Testis (tissue), 2 donors: ENCODE measurements at regions not wholly inside any gene's neighbourhood (a gene's known extent, or its start where the extent isn't known, plus 50 kb on each side); places are given as distances from the start of the nearest gene placed in this dataset.

ENCODE experiments used
- DNase-seq: peaks from one replicate; pipeline ENCODE4 v3.0.0-alpha.2; 2019
- H3K27ac ChIP-seq, 2 donors: fragments of 200-600 bp; sonication (generic); one replicate each; pipeline ENCODE4 v1.5.1; 2019
- H3K27me3 ChIP-seq: fragments of 200-600 bp; sonication (generic); one replicate; pipeline ENCODE4 v1.5.1; 2019
- H3K36me3 ChIP-seq: fragments of 200-600 bp; sonication (generic); one replicate; pipeline ENCODE4 v1.5.1; 2017; ENCODE audit warnings: low read depth; ENCODE audit errors: missing control alignments
- H3K4me1 ChIP-seq: fragments of 200-600 bp; sonication (generic); one replicate; pipeline ENCODE4 v1.5.1; 2019
- H3K4me3 ChIP-seq, 2 donors: fragments of 200-600 bp; sonication (generic); one replicate each; pipeline ENCODE4 v1.5.1; 2017 to 2019
- H3K9me3 ChIP-seq: fragments of 200-600 bp; sonication (generic); one replicate; pipeline ENCODE4 v1.5.1; 2017
- POLR2A ChIP-seq: fragments of 450-650 bp; IDR thresholded peaks from one replicate; pipeline ENCODE4 v1.6.1; 2017; ENCODE audit warnings: antibody characterized with exemption, mild to moderate bottlenecking, moderate library complexity
- WGBS, 2 donors: methylation state at CpG; one replicate each; pipeline ENCODE4 v1.1.5; 2018; 5-methylcytosine and 5-hydroxymethylcytosine counted together
- intact Hi-C: fragments of 100-400 bp; cut with DNase I; formaldehyde crosslinking; loops from one replicate; pipeline ENCODE4 v1.15.1; 2023; ENCODE audit warnings: low total_unique reads
- TF ChIP-seq, protein P1 (sequence below), 3 experiments: fragments of 450-650 bp in 2 of 3; fragments of 200-600 bp in 1 of 3; sonication (generic) in 1 of 3; IDR thresholded peaks; one replicate each; pipeline ENCODE4 v1.5.1; 2016 to 2019; ENCODE audit warnings: antibody characterized with exemption in 3 of 3, mild to moderate bottlenecking in 2 of 3, moderate library complexity in 1 of 3

DNA sequence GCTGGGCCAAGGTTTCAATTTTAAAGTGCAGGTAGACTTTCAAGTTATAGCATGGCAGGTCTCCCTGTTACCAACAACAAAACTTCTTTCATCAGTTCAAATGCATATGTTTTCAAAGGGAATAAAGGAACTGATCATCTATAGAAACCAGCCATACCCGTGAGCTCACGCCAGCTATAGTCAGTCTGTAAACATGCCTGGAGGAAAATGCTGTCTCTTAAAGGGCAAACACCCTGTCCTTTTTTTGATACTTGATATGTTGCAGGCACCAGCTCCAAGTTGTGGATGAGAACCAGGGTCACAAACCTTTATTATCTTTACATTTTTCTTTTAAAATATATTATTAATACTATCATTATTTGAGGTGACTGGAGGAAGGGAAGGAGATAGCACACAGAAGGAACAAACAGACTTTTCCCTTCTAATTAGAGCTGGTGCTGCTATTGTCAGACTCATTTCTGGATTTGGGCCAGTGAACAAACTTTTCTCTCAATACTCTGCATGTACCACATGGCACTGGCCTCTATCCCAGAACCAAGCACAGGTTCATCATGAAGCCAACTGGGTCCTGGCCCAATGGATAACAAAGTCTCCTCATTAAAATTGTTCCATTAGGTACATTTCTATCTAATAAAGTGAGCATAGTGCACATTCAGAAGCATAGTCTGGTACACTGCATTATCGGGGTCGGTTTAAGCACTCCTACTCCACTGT is 1102.4 kb downstream of the SORCS3 start:
- no peaks in the 10 kb centered on the region for H3K9me3 ChIP-seq
- no peaks in the 10 kb centered on the region for H3K27me3 ChIP-seq
- H3K4me3 ChIP-seq = no peak overlapping the region
- intact Hi-C loops = no loop called here
- no peaks in the 10 kb centered on the region for H3K36me3 ChIP-seq
- 44 to 52% methylated on average over 4 of the region's 4 CpGs for WGBS, 2 donors
- H3K27ac ChIP-seq = no peak overlapping the region
- TF ChIP-seq, protein P1, sequence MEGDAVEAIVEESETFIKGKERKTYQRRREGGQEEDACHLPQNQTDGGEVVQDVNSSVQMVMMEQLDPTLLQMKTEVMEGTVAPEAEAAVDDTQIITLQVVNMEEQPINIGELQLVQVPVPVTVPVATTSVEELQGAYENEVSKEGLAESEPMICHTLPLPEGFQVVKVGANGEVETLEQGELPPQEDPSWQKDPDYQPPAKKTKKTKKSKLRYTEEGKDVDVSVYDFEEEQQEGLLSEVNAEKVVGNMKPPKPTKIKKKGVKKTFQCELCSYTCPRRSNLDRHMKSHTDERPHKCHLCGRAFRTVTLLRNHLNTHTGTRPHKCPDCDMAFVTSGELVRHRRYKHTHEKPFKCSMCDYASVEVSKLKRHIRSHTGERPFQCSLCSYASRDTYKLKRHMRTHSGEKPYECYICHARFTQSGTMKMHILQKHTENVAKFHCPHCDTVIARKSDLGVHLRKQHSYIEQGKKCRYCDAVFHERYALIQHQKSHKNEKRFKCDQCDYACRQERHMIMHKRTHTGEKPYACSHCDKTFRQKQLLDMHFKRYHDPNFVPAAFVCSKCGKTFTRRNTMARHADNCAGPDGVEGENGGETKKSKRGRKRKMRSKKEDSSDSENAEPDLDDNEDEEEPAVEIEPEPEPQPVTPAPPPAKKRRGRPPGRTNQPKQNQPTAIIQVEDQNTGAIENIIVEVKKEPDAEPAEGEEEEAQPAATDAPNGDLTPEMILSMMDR (IDR thresholded peaks at IDR 0.05) = no peak
- no peak for TF ChIP-seq POLR2A
- DNase-seq = no peak
- no peaks in the 10 kb centered on the region for H3K4me1 ChIP-seq

DNA sequence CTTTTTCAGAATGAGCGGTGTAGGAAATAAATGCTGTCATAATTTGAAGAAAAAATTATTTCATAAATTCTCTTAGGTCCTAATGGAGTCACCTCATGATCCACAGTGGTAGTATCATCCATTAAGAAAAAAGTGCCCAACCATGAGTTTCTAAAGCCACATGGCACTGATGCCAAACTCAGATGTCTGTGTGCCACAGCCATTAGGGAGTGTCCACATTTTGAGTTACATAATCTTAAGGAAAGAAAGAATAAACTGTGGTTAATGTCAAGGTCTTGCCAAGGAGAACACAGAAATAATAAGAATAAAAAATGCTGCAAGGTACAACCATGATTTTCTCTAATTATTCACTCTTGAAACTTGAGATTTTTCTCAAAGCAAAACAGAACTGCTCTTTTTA is 1101.8 kb downstream of the SORCS3 start:
- WGBS, 2 donors = 42 to 69% methylated on average over 1 of the region's 1 CpG
- intact Hi-C loops = no loop called here
- DNase-seq = no peak
- no peak overlapping the region for H3K27ac ChIP-seq
- no peaks in the 10 kb centered on the region for H3K4me1 ChIP-seq
- TF ChIP-seq POLR2A = no peak
- TF ChIP-seq, protein P1 (IDR thresholded peaks at IDR 0.05) = no peak
- H3K9me3 ChIP-seq = no peaks in the 10 kb centered on the region
- H3K36me3 ChIP-seq = no peaks in the 10 kb centered on the region
- no peak overlapping the region for H3K4me3 ChIP-seq
- no peaks in the 10 kb centered on the region for H3K27me3 ChIP-seq

DNA sequence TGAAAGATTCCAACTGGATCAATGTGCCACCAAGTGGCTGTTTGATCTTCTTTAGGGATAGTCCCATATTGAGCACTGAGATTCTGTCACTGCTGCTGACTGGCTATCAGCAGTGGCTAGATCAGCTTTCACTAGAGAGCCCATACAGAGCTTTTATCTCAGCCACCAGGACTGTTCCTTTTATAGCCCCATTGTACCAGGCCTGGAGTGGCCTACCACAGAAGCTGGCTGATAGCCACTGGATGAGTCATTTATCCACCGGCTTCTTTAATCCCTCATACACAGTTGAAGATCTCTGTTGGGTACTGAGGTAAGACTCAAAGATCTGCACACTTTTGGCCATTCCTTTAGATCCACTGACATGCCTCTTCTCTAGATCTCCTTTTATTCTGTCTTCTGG is 1101.1 kb downstream of the SORCS3 start:
- WGBS, 2 donors = 71 to 77% methylated on average over 1 of the region's 1 CpG
- no peak for DNase-seq
- Histone ChIP-seq H3K9me3 (no peaks in the 10 kb centered on the region), H3K36me3 (no peaks in the 10 kb centered on the region), H3K27ac (no peak overlapping the region), H3K27me3 (no peaks in the 10 kb centered on the region), H3K4me1 (no peaks in the 10 kb centered on the region), H3K4me3 (no peak overlapping the region)
- no peak for TF ChIP-seq POLR2A
- TF ChIP-seq, protein P1 (IDR thresholded peaks at IDR 0.05) = no peak
- intact Hi-C loops = no loop called here

DNA sequence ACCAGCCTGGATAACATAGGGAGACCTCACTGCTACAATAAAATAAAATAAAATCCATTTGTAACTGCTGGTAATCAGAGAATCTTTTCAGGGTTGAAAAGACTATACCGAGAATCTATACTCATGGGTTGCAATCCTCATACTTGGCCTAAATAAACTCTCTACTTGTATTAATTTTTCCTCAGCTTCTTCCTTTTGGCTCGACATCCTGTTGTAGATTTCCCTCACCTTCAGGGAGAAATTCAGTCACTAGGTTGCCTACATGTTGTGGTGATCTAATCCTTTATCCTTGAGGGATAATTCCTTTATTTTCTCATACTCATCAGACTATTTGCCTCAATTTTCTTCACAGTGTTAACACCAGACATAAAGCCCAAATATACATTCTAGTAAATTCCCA is 1093.4 kb downstream of the SORCS3 start:
- DNase-seq = no peak
- no peaks in the 10 kb centered on the region for H3K4me1 ChIP-seq
- no peak overlapping the region for H3K27ac ChIP-seq
- 83 to 90% methylated on average over 2 of the region's 2 CpGs for WGBS, 2 donors
- H3K9me3 ChIP-seq = no peaks in the 10 kb centered on the region
- intact Hi-C loops = no loop called here
- H3K36me3 ChIP-seq = no peaks in the 10 kb centered on the region
- H3K27me3 ChIP-seq = no peaks in the 10 kb centered on the region
- no peak overlapping the region for H3K4me3 ChIP-seq
- TF ChIP-seq, protein P1 (IDR thresholded peaks at IDR 0.05) = no peak
- no peak for TF ChIP-seq POLR2A

DNA sequence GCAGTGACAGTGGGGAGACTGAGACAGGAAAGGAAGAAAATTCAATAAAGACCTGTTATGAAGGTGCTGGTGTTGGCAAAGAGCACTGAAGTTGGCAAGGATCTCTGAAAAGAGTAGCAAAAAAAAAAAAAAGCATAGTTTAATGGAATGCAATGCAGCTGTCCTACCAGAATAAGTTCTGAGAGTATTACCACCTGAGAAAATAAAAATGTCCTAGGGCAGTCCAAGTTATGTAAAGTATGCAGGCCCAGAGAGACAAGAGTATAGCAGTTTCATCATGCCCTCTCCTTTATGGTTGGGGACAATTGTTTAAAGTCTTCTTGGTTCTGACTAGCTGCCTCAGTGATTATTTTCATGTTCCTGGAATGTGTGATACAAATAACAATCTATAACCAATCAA is 1092.8 kb downstream of the SORCS3 start:
- intact Hi-C loops = no loop called here
- TF ChIP-seq, protein P1 (IDR thresholded peaks at IDR 0.05) = no peak
- no peak for TF ChIP-seq POLR2A
- DNase-seq = no peak

More for the DNA sequence above, 1092.8 kb downstream of the SORCS3 start:
- no peaks in the 10 kb centered on the region for H3K4me1 ChIP-seq
- no peak overlapping the region for H3K4me3 ChIP-seq
- H3K9me3 ChIP-seq = no peaks in the 10 kb centered on the region
- H3K36me3 ChIP-seq = no peaks in the 10 kb centered on the region
- no peak overlapping the region for H3K27ac ChIP-seq
- no peaks in the 10 kb centered on the region for H3K27me3 ChIP-seq
